ENCODE measurements at regions not wholly inside any gene's neighbourhood (a gene's known extent, or its start where the extent isn't known, plus 50 kb on each side); places are given as distances from the start of the nearest gene placed in this dataset.

- DNase-seq (ENCODE audit: low read depth): no peak
Measured at GRCh38 chr20:22226849-22227700, 357.3 kb downstream of the FOXA2 start.

- DNase-seq (ENCODE audit: low read depth): no peak
Measured at GRCh38 chr20:22223236-22223635, 361.1 kb downstream of the FOXA2 start.

- no peak for DNase-seq (ENCODE audit: low read depth)
Measured at GRCh38 chr20:22217712-22218352, 366.5 kb downstream of the FOXA2 start.

GRCh38 chr20:22216984-22217383 lies 367.4 kb downstream of the FOXA2 start:
- DNase-seq (ENCODE audit: low read depth): no peak

- no peak for DNase-seq (ENCODE audit: low read depth)
Measured at GRCh38 chr20:22214296-22214695, 370.1 kb downstream of the FOXA2 start.

GRCh38 chr20:22213271-22213670 lies 371.1 kb downstream of the FOXA2 start:
- no peak for DNase-seq (ENCODE audit: low read depth)

GRCh38 chr20:22207280-22207679 lies 377.1 kb downstream of the FOXA2 start:
- DNase-seq (ENCODE audit: low read depth): no peak

GRCh38 chr20:22204801-22205200 lies 379.6 kb downstream of the FOXA2 start:
- no peak for DNase-seq (ENCODE audit: low read depth)

- no peak for DNase-seq (ENCODE audit: low read depth)
Measured at GRCh38 chr20:22182148-22182547, 402.2 kb downstream of the FOXA2 start.

GRCh38 chr20:22180244-22180643 lies 404.1 kb downstream of the FOXA2 start:
- no peak for DNase-seq (ENCODE audit: low read depth)

- no peak for DNase-seq (ENCODE audit: low read depth)
Measured at GRCh38 chr20:22160101-22160652, 424.2 kb downstream of the FOXA2 start.

GRCh38 chr20:22159276-22159675 lies 425.1 kb downstream of the FOXA2 start:
- no peak for DNase-seq (ENCODE audit: low read depth)

- DNase-seq (ENCODE audit: low read depth): no peak
Measured at GRCh38 chr20:22127587-22127986, 422.1 kb downstream of the PAX1 start.

- DNase-seq (ENCODE audit: low read depth): no peak
Measured at GRCh38 chr20:22106308-22106938, 401.0 kb downstream of the PAX1 start.

- DNase-seq (ENCODE audit: low read depth): no peak
Measured at GRCh38 chr20:22101606-22102005, 396.1 kb downstream of the PAX1 start.

- DNase-seq (ENCODE audit: low read depth): no peak
Measured at GRCh38 chr20:22100686-22101085, 395.2 kb downstream of the PAX1 start.

- DNase-seq (ENCODE audit: low read depth): no peak
Measured at GRCh38 chr20:22099348-22099747, 393.9 kb downstream of the PAX1 start.

- DNase-seq (ENCODE audit: low read depth): no peak
Measured at GRCh38 chr20:22098511-22098910, 393.0 kb downstream of the PAX1 start.

- no peak for DNase-seq (ENCODE audit: low read depth)
Measured at GRCh38 chr20:22093122-22093521, 387.7 kb downstream of the PAX1 start.

- DNase-seq (ENCODE audit: low read depth): no peak
Measured at GRCh38 chr20:22088882-22089281, 383.4 kb downstream of the PAX1 start.

- no peak for DNase-seq (ENCODE audit: low read depth)
Measured at GRCh38 chr20:22080985-22081384, 375.5 kb downstream of the PAX1 start.

- DNase-seq (ENCODE audit: low read depth): no peak
Measured at GRCh38 chr20:22074635-22075034, 369.2 kb downstream of the PAX1 start.

GRCh38 chr20:22071841-22072240 lies 366.4 kb downstream of the PAX1 start:
- DNase-seq (ENCODE audit: low read depth): no peak

All from activated gamma-delta T cell treated with anti-CD3 and anti-CD28 coated beads, Interleukin-2, amount 50 U/mL, for 16 hours (primary cell).